DND-41 (cell line): ENCODE measurements at regions not wholly inside any gene's neighbourhood (a gene's known extent, or its start where the extent isn't known, plus 50 kb on each side); places are given as distances from the start of the nearest gene placed in this dataset.

Source experiments
- ATAC-seq: fragments of 200-7000 bp; cut with Tn5 transposase; 3 replicates; pipeline ENCODE4 v1.9.1; 2021; ENCODE audit warnings: low read depth; ENCODE audit not compliant: insufficient read depth
- DNase-seq: peaks from one replicate; pipeline ENCODE4 v3.0.0-alpha.2; 2020
- H2AFZ ChIP-seq: 2 replicates; pipeline ENCODE4 v1.6.0; 2012; ENCODE audit warnings: low read depth, low read length
- H3K27ac ChIP-seq: 2 replicates; pipeline ENCODE4 v1.5.1; 2012; ENCODE audit warnings: low read length, inconsistent platforms
- H3K27me3 ChIP-seq: fragments of 200-600 bp; sonication (generic); 2 replicates; pipeline ENCODE4 v1.6.0; 2012; ENCODE audit warnings: low read length, mild to moderate bottlenecking, inconsistent platforms; ENCODE audit not compliant: insufficient read depth, poor library complexity
- H3K36me3 ChIP-seq: 2 replicates; pipeline ENCODE4 v1.5.1; 2012; ENCODE audit warnings: low read length, inconsistent platforms; ENCODE audit not compliant: insufficient read depth
- H3K4me1 ChIP-seq: 2 replicates; pipeline ENCODE4 v1.5.1; 2012; ENCODE audit warnings: mild to moderate bottlenecking, low read length; ENCODE audit not compliant: insufficient read depth
- H3K4me2 ChIP-seq: 2 replicates; pipeline ENCODE4 v1.6.0; 2012; ENCODE audit warnings: mild to moderate bottlenecking, moderate library complexity, low read length, inconsistent platforms; ENCODE audit not compliant: insufficient read depth
- H3K4me3 ChIP-seq, 2 experiments: fragments of 200-600 bp in 1 of 2; shearing (Covaris generic) in 1 of 2; 2 replicates each; pipeline ENCODE4 v1.5.1; 2012 to 2016; ENCODE audit warnings: inconsistent platforms in 2 of 2, low read length in 2 of 2, mild to moderate bottlenecking in 2 of 2, low read depth in 1 of 2, moderate library complexity in 1 of 2
- H3K79me2 ChIP-seq: 2 replicates; pipeline ENCODE4 v1.6.0; 2012; ENCODE audit warnings: low read length, inconsistent platforms; ENCODE audit not compliant: insufficient read depth
- H3K9ac ChIP-seq: 2 replicates; pipeline ENCODE4 v1.6.0; 2012; ENCODE audit warnings: low read depth, mild to moderate bottlenecking, inconsistent platforms, low read length, moderate library complexity
- H3K9me3 ChIP-seq: 2 replicates; pipeline ENCODE4 v1.5.1; 2012; ENCODE audit warnings: low read length, moderate library complexity, mild to moderate bottlenecking, inconsistent platforms; ENCODE audit not compliant: insufficient read depth, severe bottlenecking
- H4K20me1 ChIP-seq: 2 replicates; pipeline ENCODE4 v1.6.0; 2012; ENCODE audit warnings: low read length; ENCODE audit not compliant: insufficient read depth
- CTCF ChIP-seq: IDR thresholded peaks from 2 replicates; pipeline ENCODE4 v1.5.1; 2012; ENCODE audit warnings: borderline replicate concordance, low read length, moderate library complexity, mild to moderate bottlenecking; ENCODE audit not compliant: poor library complexity, severe bottlenecking; ENCODE audit errors: extremely low read depth
- EZH2 ChIP-seq: IDR thresholded peaks from 3 replicates; pipeline ENCODE4 v1.6.1; 2012; ENCODE audit warnings: borderline replicate concordance, low read depth, mild to moderate bottlenecking, moderate library complexity, low read length, inconsistent platforms; ENCODE audit not compliant: severe bottlenecking

- TF ChIP-seq CTCF (peak; percentile 50), EZH2 (no peak)
- H3K27ac ChIP-seq = no peak overlapping the region
- H3K27me3 ChIP-seq = no peaks in the 10 kb centered on the region
- H3K9ac ChIP-seq = no peak overlapping the region
- no peaks in the 10 kb centered on the region for H3K4me1 ChIP-seq
- H3K36me3 ChIP-seq = no peaks in the 10 kb centered on the region
- no peaks in the 10 kb centered on the region for H3K79me2 ChIP-seq
- no peak overlapping the region for H3K4me2 ChIP-seq
- no peaks in the 10 kb centered on the region for H4K20me1 ChIP-seq
- no peak for DNase-seq
- no peak overlapping the region for H2AFZ ChIP-seq
- H3K9me3 ChIP-seq = peaks cover 5% of the 10 kb centered on the region
- no peak for ATAC-seq
- no peak overlapping the region for H3K4me3 ChIP-seq
Observed at GRCh38 chr5:9922719-9923118, 292.6 kb upstream of the TAS2R1 start.

GRCh38 chr5:9920697-9921096 lies 290.5 kb upstream of the TAS2R1 start:
- Histone ChIP-seq H3K9me3 (peaks cover 5% of the 10 kb centered on the region), H4K20me1 (no peaks in the 10 kb centered on the region), H3K4me3 (no peak overlapping the region), H2AFZ (no peak overlapping the region), H3K4me2 (no peak overlapping the region), H3K4me1 (no peaks in the 10 kb centered on the region), H3K36me3 (no peaks in the 10 kb centered on the region), H3K27ac (no peak overlapping the region), H3K27me3 (no peaks in the 10 kb centered on the region), H3K9ac (no peak overlapping the region), H3K79me2 (no peaks in the 10 kb centered on the region)
- DNase-seq = no peak
- no peak for TF ChIP-seq CTCF
- no peak for TF ChIP-seq EZH2
- no peak for ATAC-seq

GRCh38 chr5:9919306-9920030 lies 289.3 kb upstream of the TAS2R1 start:
- peaks cover 5% of the 10 kb centered on the region for H3K9me3 ChIP-seq
- no peaks in the 10 kb centered on the region for H3K79me2 ChIP-seq
- no peaks in the 10 kb centered on the region for H3K36me3 ChIP-seq
- H3K27ac ChIP-seq = no peak overlapping the region
- H3K27me3 ChIP-seq = no peaks in the 10 kb centered on the region
- no peak overlapping the region for H3K4me2 ChIP-seq
- H2AFZ ChIP-seq = no peak overlapping the region
- H3K4me1 ChIP-seq = no peaks in the 10 kb centered on the region
- no peak for TF ChIP-seq EZH2
- TF ChIP-seq CTCF = no peak
- no peak overlapping the region for H3K4me3 ChIP-seq
- no peak for ATAC-seq
- H4K20me1 ChIP-seq = no peaks in the 10 kb centered on the region
- no peak for DNase-seq
- no peak overlapping the region for H3K9ac ChIP-seq
